ENCODE measurements at regions not wholly inside any gene's neighbourhood (a gene's known extent, or its start where the extent isn't known, plus 50 kb on each side); places are given as distances from the start of the nearest gene placed in this dataset.
"Not testable (repeated sequence)": the region's sequence is repeated elsewhere in the genome, so short reads cannot be mapped to it uniquely, and the experiment has no call there.

DNA sequence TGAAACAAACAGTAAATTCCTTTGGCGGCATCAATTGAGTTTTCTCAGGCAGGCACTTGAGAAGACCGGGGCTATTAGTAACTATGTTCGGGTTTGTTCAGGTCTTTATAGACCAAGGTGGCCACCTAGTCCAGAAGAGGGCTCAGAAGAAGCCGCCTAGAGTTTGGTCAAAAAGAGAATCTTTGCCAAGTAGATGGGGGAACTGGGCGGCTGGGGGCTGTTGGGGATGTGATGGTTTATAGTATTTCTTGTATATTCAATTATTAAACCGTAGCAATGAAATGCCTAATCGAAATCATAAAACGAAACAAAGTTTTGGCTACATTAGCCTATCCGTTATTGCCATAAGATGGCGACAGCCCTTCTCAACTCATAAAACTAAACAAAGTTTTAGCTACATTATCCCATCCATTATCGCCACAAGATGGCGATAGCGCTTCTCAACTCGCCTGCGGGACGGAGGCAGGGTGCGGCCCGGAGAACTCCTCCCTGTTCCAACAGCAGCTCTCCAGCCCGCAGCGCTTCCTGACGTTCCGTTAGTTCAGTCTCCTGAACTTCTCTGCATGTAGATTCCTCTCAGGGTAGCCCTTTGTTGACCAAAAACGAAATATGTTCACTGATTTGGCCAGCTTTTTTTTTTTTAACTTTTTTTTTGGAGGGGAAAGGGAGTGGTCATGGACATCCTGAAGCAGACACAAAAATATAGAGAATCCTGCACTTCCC, 120.5 kb upstream of the PRSS16 start (continued):
- TF ChIP-seq, protein P1, sequence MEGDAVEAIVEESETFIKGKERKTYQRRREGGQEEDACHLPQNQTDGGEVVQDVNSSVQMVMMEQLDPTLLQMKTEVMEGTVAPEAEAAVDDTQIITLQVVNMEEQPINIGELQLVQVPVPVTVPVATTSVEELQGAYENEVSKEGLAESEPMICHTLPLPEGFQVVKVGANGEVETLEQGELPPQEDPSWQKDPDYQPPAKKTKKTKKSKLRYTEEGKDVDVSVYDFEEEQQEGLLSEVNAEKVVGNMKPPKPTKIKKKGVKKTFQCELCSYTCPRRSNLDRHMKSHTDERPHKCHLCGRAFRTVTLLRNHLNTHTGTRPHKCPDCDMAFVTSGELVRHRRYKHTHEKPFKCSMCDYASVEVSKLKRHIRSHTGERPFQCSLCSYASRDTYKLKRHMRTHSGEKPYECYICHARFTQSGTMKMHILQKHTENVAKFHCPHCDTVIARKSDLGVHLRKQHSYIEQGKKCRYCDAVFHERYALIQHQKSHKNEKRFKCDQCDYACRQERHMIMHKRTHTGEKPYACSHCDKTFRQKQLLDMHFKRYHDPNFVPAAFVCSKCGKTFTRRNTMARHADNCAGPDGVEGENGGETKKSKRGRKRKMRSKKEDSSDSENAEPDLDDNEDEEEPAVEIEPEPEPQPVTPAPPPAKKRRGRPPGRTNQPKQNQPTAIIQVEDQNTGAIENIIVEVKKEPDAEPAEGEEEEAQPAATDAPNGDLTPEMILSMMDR (IDR thresholded peaks at IDR 0.05): peak; percentile 89
- TF ChIP-seq TAF1 (IDR thresholded peaks at IDR 0.05; ENCODE audit: borderline replicate concordance, low read depth, low read length): peak; percentile 50; the same call in 1 of the 2 replicates

DNA sequence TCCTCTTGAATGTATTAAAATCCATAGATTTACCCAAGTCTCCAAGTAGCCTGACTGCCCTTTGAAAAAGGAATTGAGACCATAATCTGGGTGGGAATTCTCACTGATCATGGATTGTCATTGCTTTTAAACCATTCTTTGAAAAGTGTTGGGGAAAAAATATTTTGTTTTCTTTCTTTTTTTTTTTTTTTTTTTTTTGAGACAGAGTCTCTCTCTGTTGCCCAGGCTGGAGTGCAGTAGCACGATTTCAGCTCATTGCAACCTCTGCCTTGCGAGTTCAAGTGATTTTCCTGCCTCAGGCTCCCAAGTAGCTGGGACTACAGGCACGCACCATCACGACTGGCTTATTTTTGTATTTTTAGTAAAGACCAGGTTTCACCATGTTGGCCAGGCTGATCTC, 119.6 kb upstream of the PRSS16 start:
- H3K27me3 ChIP-seq (ENCODE audit: insufficient read depth); H3K9me2 ChIP-seq; H3K4me2 ChIP-seq; H3K4me3 ChIP-seq (ENCODE audit: low read depth in 2 of 2, low read length in 1 of 2); H3K36me3 ChIP-seq (replicated peaks in 1 of 2; ENCODE audit: control insufficient read depth in 1 of 2, insufficient read depth in 2 of 2, low read length in 1 of 2); H3K9me3 ChIP-seq; DNase-seq; H4K20me1 ChIP-seq (ENCODE audit: insufficient read depth): not testable (repeated sequence)
- 90% methylated on average over 4 of the region's 4 CpGs for WGBS (ENCODE audit: low lambda C conversion rate)
- ChIA-PET POLR2A (interaction anchor here (0.7 to 1.8 kb wide), 2 partner anchors 19 to 679 kb away, joined by 3 to 22 read pairs; a partner anchor contains a TSS), CTCF (interaction anchor here (1.0 to 1.8 kb wide), 10 partner anchors 13 to 787 kb away, joined by 3 to 10 read pairs (median 6); no protein-coding TSS in a partner anchor)
- peaks cover 12% of the 10 kb centered on the region; the same call in 1 of the 2 replicates for H3K79me2 ChIP-seq (ENCODE audit: insufficient read depth)
- H3F3A ChIP-seq (replicated peaks; ENCODE audit: insufficient read depth): peaks cover 27% of the 10 kb centered on the region
- peak overlapping the region; percentile 50; the same call in 1 of the 2 replicates for H3K9ac ChIP-seq
- peak overlapping the region; percentile 78; the same call in 1 of the 2 replicates for H2AFZ ChIP-seq (ENCODE audit: low read depth)
- H3K4me1 ChIP-seq (ENCODE audit: control insufficient read depth in 1 of 2, insufficient read depth in 2 of 2, low read depth in 1 of 2, low read length in 1 of 2): peaks cover 7 to 10% of the 10 kb centered on the region in 2 experiments; a peak in 3 of 4 replicates
- H3K27ac ChIP-seq (ENCODE audit: low read depth in 2 of 2, low read length in 1 of 2): peak overlapping the region in 1 of 2 experiments; percentile 65; a peak in 2 of 4 replicates

DNA sequence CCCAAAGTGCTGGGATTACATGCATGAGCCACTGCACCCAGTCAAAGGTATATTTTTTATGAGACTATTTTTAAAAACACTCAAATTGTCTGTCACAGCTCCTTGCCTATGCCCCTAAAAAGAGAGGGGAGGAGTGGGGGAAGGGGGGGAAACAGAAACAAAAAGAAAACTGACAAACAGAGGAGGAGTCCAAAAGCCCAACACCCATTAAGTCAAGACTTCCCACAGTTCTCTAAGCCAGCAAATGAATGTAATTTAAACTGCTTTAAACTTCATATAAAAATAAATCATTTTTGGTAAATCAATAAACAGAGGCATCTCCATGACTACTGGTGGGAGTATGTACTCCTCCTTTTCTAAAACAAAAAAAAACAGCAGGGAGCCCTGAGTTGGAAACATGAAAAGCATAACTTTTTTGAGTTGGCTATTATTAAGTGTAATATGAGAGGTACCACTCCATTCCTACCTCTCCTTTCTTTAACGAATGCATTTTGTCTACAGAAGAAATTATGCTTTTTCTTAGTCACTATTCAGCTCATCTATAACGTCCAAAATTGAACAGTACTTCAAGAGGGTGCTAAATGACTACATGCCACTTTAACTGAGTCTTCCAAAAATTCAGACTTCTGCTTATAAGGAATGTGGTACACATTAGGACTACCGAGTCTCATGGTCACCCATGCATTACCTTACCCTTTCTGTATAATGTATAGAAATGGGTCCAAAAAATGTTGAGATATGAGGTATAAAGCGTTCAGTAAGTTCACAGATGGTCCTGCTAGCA, 119.0 kb upstream of the PRSS16 start:
- ChIA-PET POLR2A (interaction anchor here (0.7 to 7.3 kb wide), 3 partner anchors 17 to 679 kb away, joined by 3 to 158 read pairs (median 22); a partner anchor contains a TSS), CTCF (interaction anchor here (1.2 to 1.8 kb wide), 5 partner anchors 15 to 787 kb away, joined by 3 to 10 read pairs (median 6); no protein-coding TSS in a partner anchor)
- Histone ChIP-seq H3K4me1 (ENCODE audit: control insufficient read depth in 1 of 2, insufficient read depth in 2 of 2, low read depth in 1 of 2, low read length in 1 of 2) (peaks cover 7 to 10% of the 10 kb centered on the region in 2 experiments; a peak in 3 of 4 replicates), H3K9me2 (no peaks in the 10 kb centered on the region), H3K4me3 (ENCODE audit: low read depth in 2 of 2, low read length in 1 of 2) (no peak overlapping the region), H3K4me2 (no peak overlapping the region), H3K9me3 (no peaks in the 10 kb centered on the region), H3K9ac (no peak overlapping the region), H2AFZ (ENCODE audit: low read depth) (peak overlapping the region; percentile 78; the same call in 1 of the 2 replicates), H4K20me1 (ENCODE audit: insufficient read depth) (no peaks in the 10 kb centered on the region), H3K27me3 (ENCODE audit: insufficient read depth) (no peaks in the 10 kb centered on the region), H3K36me3 (replicated peaks in 1 of 2; ENCODE audit: control insufficient read depth in 1 of 2, insufficient read depth in 2 of 2, low read length in 1 of 2) (no peaks in the 10 kb centered on the region), H3F3A (replicated peaks; ENCODE audit: insufficient read depth) (peaks cover 30% of the 10 kb centered on the region), H3K27ac (ENCODE audit: low read depth in 2 of 2, low read length in 1 of 2) (no peak overlapping the region), H3K79me2 (ENCODE audit: insufficient read depth) (peaks cover 12% of the 10 kb centered on the region; the same call in 1 of the 2 replicates)
- 92% methylated on average over 4 of the region's 4 CpGs for WGBS (ENCODE audit: low lambda C conversion rate)
- DNase-seq: no peak
- TF ChIP-seq TAF1 (IDR thresholded peaks at IDR 0.05; ENCODE audit: borderline replicate concordance, low read depth, low read length) (no peak), SMC3 (IDR thresholded peaks at IDR 0.05; ENCODE audit: low read depth, low read length) (no peak), RXRA (IDR thresholded peaks at IDR 0.05; ENCODE audit: borderline replicate concordance, low read depth) (no peak), CHD2 (IDR thresholded peaks at IDR 0.05; ENCODE audit: low read length, partially characterized antibody) (no peak), RCOR1 (IDR thresholded peaks at IDR 0.05; ENCODE audit: low read length) (no peak), FOXJ3 (CRISPR knock-in tag; IDR thresholded peaks at IDR 0.05) (no peak), SIN3A (IDR thresholded peaks at IDR 0.05; ENCODE audit: borderline replicate concordance, low read depth, low read length) (no peak), GABPA (IDR thresholded peaks at IDR 0.05; ENCODE audit: low read depth) (no peak)
- TF ChIP-seq, protein P1 (IDR thresholded peaks at IDR 0.05): no peak
- TF ChIP-seq, protein P2, sequence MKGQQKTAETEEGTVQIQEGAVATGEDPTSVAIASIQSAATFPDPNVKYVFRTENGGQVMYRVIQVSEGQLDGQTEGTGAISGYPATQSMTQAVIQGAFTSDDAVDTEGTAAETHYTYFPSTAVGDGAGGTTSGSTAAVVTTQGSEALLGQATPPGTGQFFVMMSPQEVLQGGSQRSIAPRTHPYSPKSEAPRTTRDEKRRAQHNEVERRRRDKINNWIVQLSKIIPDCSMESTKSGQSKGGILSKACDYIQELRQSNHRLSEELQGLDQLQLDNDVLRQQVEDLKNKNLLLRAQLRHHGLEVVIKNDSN (IDR thresholded peaks at IDR 0.05; ENCODE audit: borderline replicate concordance, low read depth): no peak
- TF ChIP-seq, protein P3, sequence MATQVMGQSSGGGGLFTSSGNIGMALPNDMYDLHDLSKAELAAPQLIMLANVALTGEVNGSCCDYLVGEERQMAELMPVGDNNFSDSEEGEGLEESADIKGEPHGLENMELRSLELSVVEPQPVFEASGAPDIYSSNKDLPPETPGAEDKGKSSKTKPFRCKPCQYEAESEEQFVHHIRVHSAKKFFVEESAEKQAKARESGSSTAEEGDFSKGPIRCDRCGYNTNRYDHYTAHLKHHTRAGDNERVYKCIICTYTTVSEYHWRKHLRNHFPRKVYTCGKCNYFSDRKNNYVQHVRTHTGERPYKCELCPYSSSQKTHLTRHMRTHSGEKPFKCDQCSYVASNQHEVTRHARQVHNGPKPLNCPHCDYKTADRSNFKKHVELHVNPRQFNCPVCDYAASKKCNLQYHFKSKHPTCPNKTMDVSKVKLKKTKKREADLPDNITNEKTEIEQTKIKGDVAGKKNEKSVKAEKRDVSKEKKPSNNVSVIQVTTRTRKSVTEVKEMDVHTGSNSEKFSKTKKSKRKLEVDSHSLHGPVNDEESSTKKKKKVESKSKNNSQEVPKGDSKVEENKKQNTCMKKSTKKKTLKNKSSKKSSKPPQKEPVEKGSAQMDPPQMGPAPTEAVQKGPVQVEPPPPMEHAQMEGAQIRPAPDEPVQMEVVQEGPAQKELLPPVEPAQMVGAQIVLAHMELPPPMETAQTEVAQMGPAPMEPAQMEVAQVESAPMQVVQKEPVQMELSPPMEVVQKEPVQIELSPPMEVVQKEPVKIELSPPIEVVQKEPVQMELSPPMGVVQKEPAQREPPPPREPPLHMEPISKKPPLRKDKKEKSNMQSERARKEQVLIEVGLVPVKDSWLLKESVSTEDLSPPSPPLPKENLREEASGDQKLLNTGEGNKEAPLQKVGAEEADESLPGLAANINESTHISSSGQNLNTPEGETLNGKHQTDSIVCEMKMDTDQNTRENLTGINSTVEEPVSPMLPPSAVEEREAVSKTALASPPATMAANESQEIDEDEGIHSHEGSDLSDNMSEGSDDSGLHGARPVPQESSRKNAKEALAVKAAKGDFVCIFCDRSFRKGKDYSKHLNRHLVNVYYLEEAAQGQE (IDR thresholded peaks at IDR 0.05; ENCODE audit: low read depth, low read length): no peak
